ENCODE measurements at regions not wholly inside any gene's neighbourhood (a gene's known extent, or its start where the extent isn't known, plus 50 kb on each side); places are given as distances from the start of the nearest gene placed in this dataset.

DNA sequence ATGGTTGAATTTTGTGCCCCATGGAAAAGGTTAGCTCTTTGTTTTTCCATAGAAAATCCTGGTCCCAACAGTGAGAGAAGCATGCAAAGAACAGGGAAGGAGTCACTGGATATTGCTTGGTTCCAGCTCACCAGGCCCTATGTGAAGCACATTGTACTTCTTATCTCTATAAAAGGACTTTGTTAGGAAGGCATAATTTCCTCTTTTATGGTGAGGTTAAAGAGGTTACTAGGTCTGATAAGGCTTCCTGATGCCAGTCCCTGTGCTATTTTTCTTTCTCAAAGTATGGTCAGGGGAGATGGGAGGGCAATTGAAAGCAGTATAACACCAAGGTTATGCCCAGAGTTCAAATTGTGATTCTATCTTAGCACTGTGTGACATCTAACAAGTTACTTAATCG lies 162.6 kb downstream of the KIF18A start:
- Histone ChIP-seq H3K9me3 (ENCODE audit: insufficient read depth, low read length) (no peaks in the 10 kb centered on the region), H4K20me1 (ENCODE audit: insufficient read depth, low read length) (no peaks in the 10 kb centered on the region), H3K4me3 (ENCODE audit: low read length) (no peak overlapping the region), H3K79me2 (ENCODE audit: low read length) (no peaks in the 10 kb centered on the region), H3K4me2 (ENCODE audit: low read length) (no peak overlapping the region), H3K27ac (ENCODE audit: low read length) (no peak overlapping the region), H3K36me3 (replicated peaks; ENCODE audit: low read depth, low read length) (no peaks in the 10 kb centered on the region), H2AFZ (ENCODE audit: low read depth, low read length) (no peak overlapping the region), H3K27me3 (ENCODE audit: low read depth, low read length) (no peaks in the 10 kb centered on the region), H3K4me1 (ENCODE audit: low read length) (no peaks in the 10 kb centered on the region), H3K9ac (ENCODE audit: low read length) (no peak overlapping the region)
- TF ChIP-seq, protein P1, sequence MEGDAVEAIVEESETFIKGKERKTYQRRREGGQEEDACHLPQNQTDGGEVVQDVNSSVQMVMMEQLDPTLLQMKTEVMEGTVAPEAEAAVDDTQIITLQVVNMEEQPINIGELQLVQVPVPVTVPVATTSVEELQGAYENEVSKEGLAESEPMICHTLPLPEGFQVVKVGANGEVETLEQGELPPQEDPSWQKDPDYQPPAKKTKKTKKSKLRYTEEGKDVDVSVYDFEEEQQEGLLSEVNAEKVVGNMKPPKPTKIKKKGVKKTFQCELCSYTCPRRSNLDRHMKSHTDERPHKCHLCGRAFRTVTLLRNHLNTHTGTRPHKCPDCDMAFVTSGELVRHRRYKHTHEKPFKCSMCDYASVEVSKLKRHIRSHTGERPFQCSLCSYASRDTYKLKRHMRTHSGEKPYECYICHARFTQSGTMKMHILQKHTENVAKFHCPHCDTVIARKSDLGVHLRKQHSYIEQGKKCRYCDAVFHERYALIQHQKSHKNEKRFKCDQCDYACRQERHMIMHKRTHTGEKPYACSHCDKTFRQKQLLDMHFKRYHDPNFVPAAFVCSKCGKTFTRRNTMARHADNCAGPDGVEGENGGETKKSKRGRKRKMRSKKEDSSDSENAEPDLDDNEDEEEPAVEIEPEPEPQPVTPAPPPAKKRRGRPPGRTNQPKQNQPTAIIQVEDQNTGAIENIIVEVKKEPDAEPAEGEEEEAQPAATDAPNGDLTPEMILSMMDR (IDR thresholded peaks at IDR 0.05; ENCODE audit: low read depth, low read length) = no peak
- no peak for TF ChIP-seq EZH2phosphoT487 (IDR thresholded peaks at IDR 0.05; ENCODE audit: low read depth)

DNA sequence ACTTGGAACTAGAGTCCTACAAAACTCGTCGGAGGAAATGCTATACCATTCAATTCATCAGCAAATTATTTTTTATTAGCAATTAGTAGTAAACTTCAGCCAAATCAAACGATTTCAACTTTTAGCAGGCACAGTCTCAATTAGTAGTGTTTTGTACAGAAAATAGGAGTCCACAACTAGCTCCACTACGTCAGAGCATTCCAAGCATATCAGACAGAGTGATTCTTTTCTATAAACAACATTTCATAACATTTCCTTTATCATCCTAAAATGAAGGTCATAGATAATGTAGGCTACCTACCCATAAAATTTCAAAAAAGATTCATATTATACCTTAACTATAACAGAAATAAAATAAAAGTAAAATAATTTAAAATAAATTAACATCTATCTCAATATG lies 169.9 kb downstream of the KIF18A start:
- Histone ChIP-seq H3K9ac (ENCODE audit: low read length) (no peak overlapping the region), H3K4me3 (ENCODE audit: low read length) (no peak overlapping the region), H3K4me2 (ENCODE audit: low read length) (no peak overlapping the region), H3K4me1 (ENCODE audit: low read length) (no peaks in the 10 kb centered on the region), H3K79me2 (ENCODE audit: low read length) (no peaks in the 10 kb centered on the region), H3K27ac (ENCODE audit: low read length) (no peak overlapping the region), H3K27me3 (ENCODE audit: low read depth, low read length) (no peaks in the 10 kb centered on the region), H3K36me3 (replicated peaks; ENCODE audit: low read depth, low read length) (no peaks in the 10 kb centered on the region), H2AFZ (ENCODE audit: low read depth, low read length) (no peak overlapping the region), H4K20me1 (ENCODE audit: insufficient read depth, low read length) (no peaks in the 10 kb centered on the region), H3K9me3 (ENCODE audit: insufficient read depth, low read length) (peaks cover 3% of the 10 kb centered on the region; the same call in 1 of the 2 replicates)
- TF ChIP-seq, protein P1 (IDR thresholded peaks at IDR 0.05; ENCODE audit: low read depth, low read length) = no peak
- TF ChIP-seq EZH2phosphoT487 (IDR thresholded peaks at IDR 0.05; ENCODE audit: low read depth) = no peak

DNA sequence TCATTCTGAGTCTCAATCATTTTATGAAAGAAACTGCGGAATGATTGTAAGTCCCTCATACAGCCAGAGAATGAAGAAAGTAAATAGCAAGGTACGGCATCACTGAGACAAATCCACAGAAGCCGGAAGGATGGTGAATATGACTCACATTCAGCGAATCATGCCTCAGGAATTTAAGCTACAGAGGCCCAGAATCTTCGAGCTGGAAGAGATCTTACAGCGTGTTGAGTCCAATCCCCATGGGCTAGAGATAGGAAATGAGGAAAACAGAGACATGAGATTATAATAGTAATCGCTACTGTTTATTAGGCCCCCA lies 173.2 kb downstream of the KIF18A start:
- Histone ChIP-seq H3K4me1 (ENCODE audit: low read length) (no peaks in the 10 kb centered on the region), H3K4me3 (ENCODE audit: low read length) (no peak overlapping the region), H3K27ac (ENCODE audit: low read length) (no peak overlapping the region), H3K9me3 (ENCODE audit: insufficient read depth, low read length) (peaks cover 3% of the 10 kb centered on the region; the same call in 1 of the 2 replicates), H3K79me2 (ENCODE audit: low read length) (no peaks in the 10 kb centered on the region), H3K27me3 (ENCODE audit: low read depth, low read length) (no peaks in the 10 kb centered on the region), H3K9ac (ENCODE audit: low read length) (no peak overlapping the region), H3K4me2 (ENCODE audit: low read length) (no peak overlapping the region), H4K20me1 (ENCODE audit: insufficient read depth, low read length) (no peaks in the 10 kb centered on the region), H3K36me3 (replicated peaks; ENCODE audit: low read depth, low read length) (no peaks in the 10 kb centered on the region), H2AFZ (ENCODE audit: low read depth, low read length) (no peak overlapping the region)
- TF ChIP-seq, protein P1 (IDR thresholded peaks at IDR 0.05; ENCODE audit: low read depth, low read length) = no peak
- TF ChIP-seq EZH2phosphoT487 (IDR thresholded peaks at IDR 0.05; ENCODE audit: low read depth) = no peak

DNA sequence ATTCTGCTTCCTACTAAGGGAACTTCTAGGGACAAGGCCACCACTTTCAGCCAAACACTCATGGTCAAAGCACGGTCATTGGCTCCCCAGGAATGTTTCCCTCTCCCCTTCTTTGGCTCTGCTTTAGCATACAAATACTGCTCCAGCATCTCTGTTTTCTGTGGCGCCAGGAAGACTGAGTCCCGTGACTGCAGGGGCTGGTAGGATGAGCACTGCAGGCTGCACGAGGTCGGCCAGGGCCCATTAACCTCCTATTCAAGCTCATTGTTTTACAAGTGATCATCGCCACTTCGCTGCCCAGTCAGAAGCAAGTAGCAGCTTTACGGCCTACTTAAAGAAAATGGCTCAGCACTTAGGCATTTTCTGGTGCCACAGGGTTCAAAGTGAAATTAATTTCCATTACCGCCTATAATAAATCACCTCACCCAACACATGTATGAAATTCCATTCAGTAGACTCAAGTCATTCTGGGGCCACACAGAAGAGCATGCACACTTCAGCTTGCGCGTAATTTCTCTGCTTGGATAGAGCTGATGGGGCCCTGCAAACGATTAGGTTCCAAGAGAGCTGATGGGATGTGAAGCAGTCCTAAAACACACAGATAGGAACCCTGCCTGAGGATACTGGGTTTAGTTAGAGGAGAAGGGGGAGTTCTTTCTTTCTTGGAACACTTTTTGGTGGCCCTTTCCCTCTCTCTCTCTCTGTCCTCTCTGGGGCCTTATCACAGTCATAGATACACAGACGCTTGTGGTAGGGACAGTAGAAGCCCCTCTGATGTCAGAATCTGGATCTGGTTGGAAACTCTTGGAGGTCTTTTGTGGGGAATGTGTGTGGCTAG lies 173.7 kb downstream of the KIF18A start:
- no peaks in the 10 kb centered on the region for H3K79me2 ChIP-seq (ENCODE audit: low read length)
- no peak overlapping the region for H3K27ac ChIP-seq (ENCODE audit: low read length)
- no peak overlapping the region for H3K4me2 ChIP-seq (ENCODE audit: low read length)
- H3K9me3 ChIP-seq (ENCODE audit: insufficient read depth, low read length) = peaks cover 3% of the 10 kb centered on the region; the same call in 1 of the 2 replicates
- no peak overlapping the region for H3K9ac ChIP-seq (ENCODE audit: low read length)
- H3K4me3 ChIP-seq (ENCODE audit: low read length) = no peak overlapping the region
- no peaks in the 10 kb centered on the region for H4K20me1 ChIP-seq (ENCODE audit: insufficient read depth, low read length)
- H3K4me1 ChIP-seq (ENCODE audit: low read length) = no peaks in the 10 kb centered on the region
- no peaks in the 10 kb centered on the region for H3K36me3 ChIP-seq (replicated peaks; ENCODE audit: low read depth, low read length)
- H2AFZ ChIP-seq (ENCODE audit: low read depth, low read length) = no peak overlapping the region
- no peaks in the 10 kb centered on the region for H3K27me3 ChIP-seq (ENCODE audit: low read depth, low read length)
- TF ChIP-seq EZH2phosphoT487 (IDR thresholded peaks at IDR 0.05; ENCODE audit: low read depth) = no peak
- TF ChIP-seq, protein P1 (IDR thresholded peaks at IDR 0.05; ENCODE audit: low read depth, low read length) = no peak

Data from OCI-LY3 (cell line).